ENCODE measurements at regions not wholly inside any gene's neighbourhood (a gene's known extent, or its start where the extent isn't known, plus 50 kb on each side); places are given as distances from the start of the nearest gene placed in this dataset.
"Not testable (repeated sequence)": the region's sequence is repeated elsewhere in the genome, so short reads cannot be mapped to it uniquely, and the experiment has no call there.

- no peak for ATAC-seq
- no peaks in the 10 kb centered on the region for H3K9me3 ChIP-seq
- H3K36me3 ChIP-seq (ENCODE audit: low read depth), result no peaks in the 10 kb centered on the region
- no peak for DNase-seq
- no peaks in the 10 kb centered on the region for H3K4me1 ChIP-seq (ENCODE audit: low read depth)
- no peak for TF ChIP-seq CTCF (IDR thresholded peaks at IDR 0.05)
- intact Hi-C loops (cut with DNase I, micrococcal nuclease), result no loop called here
- no peak overlapping the region for H3K4me3 ChIP-seq
Observed at GRCh38 chr3:39641274-39641673, 168.1 kb upstream of the MYRIP start.

GRCh38 chr3:39644176-39644575 is 165.2 kb upstream of the MYRIP start:
- H3K9me3 ChIP-seq, result no peaks in the 10 kb centered on the region
- intact Hi-C loops (cut with DNase I, micrococcal nuclease), result no loop called here
- ATAC-seq, result no peak
- H3K4me3 ChIP-seq, result no peak overlapping the region
- no peak for TF ChIP-seq CTCF (IDR thresholded peaks at IDR 0.05)
- no peak for DNase-seq
- H3K36me3 ChIP-seq (ENCODE audit: low read depth), result no peaks in the 10 kb centered on the region
- no peaks in the 10 kb centered on the region for H3K4me1 ChIP-seq (ENCODE audit: low read depth)

- H3K36me3 ChIP-seq (ENCODE audit: low read depth); H3K9me3 ChIP-seq; DNase-seq; H3K4me3 ChIP-seq; intact Hi-C loops (cut with DNase I, micrococcal nuclease); H3K4me1 ChIP-seq (ENCODE audit: low read depth); ATAC-seq: not testable (repeated sequence)
Observed at GRCh38 chr3:39651256-39651655, 158.2 kb upstream of the MYRIP start.

DNA sequence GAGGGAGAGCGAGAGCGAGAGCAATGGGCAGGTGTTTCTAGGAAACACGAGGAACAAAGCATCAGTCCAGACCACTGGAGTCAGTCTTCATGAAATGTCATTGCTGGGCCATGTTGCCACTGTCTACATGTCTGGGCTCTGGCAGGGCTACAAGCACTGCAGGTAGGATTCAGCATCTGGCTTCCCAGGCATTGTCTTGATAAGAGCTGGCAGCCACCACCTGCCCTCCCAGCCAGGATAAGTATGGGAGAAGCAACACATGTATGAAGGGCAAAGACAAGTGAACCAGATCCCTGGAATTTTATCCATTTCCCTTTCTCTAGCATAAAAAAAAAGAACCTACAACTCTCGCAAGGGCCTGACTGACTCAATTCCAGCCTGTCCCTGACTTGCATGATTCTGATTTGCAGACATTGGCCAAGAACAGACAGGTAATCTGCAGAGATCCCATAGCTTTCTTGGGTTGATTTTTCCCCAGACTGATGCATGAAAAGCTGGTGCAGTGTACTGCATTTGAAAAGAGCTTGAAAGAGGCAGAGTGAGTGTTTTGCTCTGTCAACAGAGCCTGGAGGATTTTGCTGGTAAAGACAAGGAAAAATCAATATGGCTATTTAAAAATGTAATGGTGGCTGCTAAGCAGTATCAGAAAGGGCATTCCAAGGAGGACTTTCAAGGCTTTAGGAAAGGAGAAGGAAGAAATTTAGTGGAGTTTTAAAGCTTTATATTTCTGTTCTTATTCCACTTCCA is 157.2 kb upstream of the MYRIP start:
- no peak for TF ChIP-seq CTCF (IDR thresholded peaks at IDR 0.05)
- intact Hi-C loops (cut with DNase I, micrococcal nuclease), result no loop called here
- ATAC-seq, result no peak

GRCh38 chr3:39655718-39656117 is 153.7 kb upstream of the MYRIP start:
- H3K9me3 ChIP-seq; H3K4me1 ChIP-seq (ENCODE audit: low read depth); H3K4me3 ChIP-seq; ATAC-seq; intact Hi-C loops (cut with DNase I, micrococcal nuclease); H3K36me3 ChIP-seq (ENCODE audit: low read depth); DNase-seq: not testable (repeated sequence)

More for the DNA sequence above, 157.2 kb upstream of the MYRIP start:
- no peak for DNase-seq
- H3K4me3 ChIP-seq, result no peak overlapping the region
- no peaks in the 10 kb centered on the region for H3K36me3 ChIP-seq (ENCODE audit: low read depth)
- no peaks in the 10 kb centered on the region for H3K4me1 ChIP-seq (ENCODE audit: low read depth)
- H3K9me3 ChIP-seq, result no peaks in the 10 kb centered on the region

DNA sequence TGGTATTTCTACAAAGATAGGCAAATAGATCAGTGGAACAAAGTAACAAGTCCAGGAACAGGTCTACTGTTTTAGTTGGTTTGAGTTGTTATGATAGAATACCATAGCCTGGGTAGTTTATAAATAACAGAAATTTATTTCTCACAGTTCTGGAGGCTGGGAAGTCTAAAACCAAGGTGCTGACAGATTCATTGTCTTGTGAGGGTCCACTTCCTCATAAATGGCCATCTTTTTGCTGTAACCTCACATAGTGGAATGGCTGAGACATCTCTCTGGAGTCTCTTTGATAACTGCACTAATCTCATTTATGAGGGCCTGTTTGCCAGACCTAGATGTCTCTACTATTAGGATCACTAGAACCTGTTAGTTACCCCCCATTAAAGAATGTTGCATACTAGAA is 152.3 kb upstream of the MYRIP start:
- Histone ChIP-seq H3K4me3 (no peak overlapping the region), H3K36me3 (ENCODE audit: low read depth) (no peaks in the 10 kb centered on the region), H3K9me3 (no peaks in the 10 kb centered on the region), H3K4me1 (ENCODE audit: low read depth) (no peaks in the 10 kb centered on the region)
- TF ChIP-seq CTCF (IDR thresholded peaks at IDR 0.05), result no peak
- intact Hi-C loops (cut with DNase I, micrococcal nuclease), result no loop called here
- DNase-seq (no peak), ATAC-seq (no peak)

GRCh38 chr3:39657775-39658174 is 151.6 kb upstream of the MYRIP start:
- ATAC-seq, result no peak
- Histone ChIP-seq H3K4me3 (no peak overlapping the region), H3K9me3 (no peaks in the 10 kb centered on the region), H3K4me1 (ENCODE audit: low read depth) (no peaks in the 10 kb centered on the region), H3K36me3 (ENCODE audit: low read depth) (no peaks in the 10 kb centered on the region)
- TF ChIP-seq CTCF (IDR thresholded peaks at IDR 0.05), result no peak
- intact Hi-C loops (cut with DNase I, micrococcal nuclease), result no loop called here
- no peak for DNase-seq
